GM19438 (cell line): ENCODE measurements at regions not wholly inside any gene's neighbourhood (a gene's known extent, or its start where the extent isn't known, plus 50 kb on each side); places are given as distances from the start of the nearest gene placed in this dataset.
"Not testable (repeated sequence)": the region's sequence is repeated elsewhere in the genome, so short reads cannot be mapped to it uniquely, and the experiment has no call there.

ENCODE experiments used
- ATAC-seq: cut with Tn5 transposase; IDR thresholded peaks from one replicate; pipeline ENCODE4 v1.9.1; 2021; ENCODE audit warnings: low read depth; ENCODE audit not compliant: unreplicated experiment

- ATAC-seq: not testable (repeated sequence)
Measured at GRCh38 chr1:190943722-190944121, 466.1 kb upstream of the BRINP3 start.

- ATAC-seq: no peak
Measured at GRCh38 chr1:190949939-190950338, 472.3 kb upstream of the BRINP3 start.

- no peak for ATAC-seq
Measured at GRCh38 chr1:190957565-190957964, 479.9 kb upstream of the BRINP3 start.

GRCh38 chr1:190963321-190963720, 485.7 kb upstream of the BRINP3 start:
- no peak for ATAC-seq

GRCh38 chr1:190975827-190976226, 498.2 kb upstream of the BRINP3 start:
- no peak for ATAC-seq

GRCh38 chr1:191002768-191003167, 525.1 kb upstream of the BRINP3 start:
- ATAC-seq: no peak

- no peak for ATAC-seq
Measured at GRCh38 chr1:191016765-191017164, 539.1 kb upstream of the BRINP3 start.

- no peak for ATAC-seq
Measured at GRCh38 chr1:191022856-191023255, 545.2 kb upstream of the BRINP3 start.

GRCh38 chr1:191025896-191026642, 548.4 kb upstream of the BRINP3 start:
- no peak for ATAC-seq

- no peak for ATAC-seq
Measured at GRCh38 chr1:191026828-191027227, 549.2 kb upstream of the BRINP3 start.

- ATAC-seq: no peak
Measured at GRCh38 chr1:191034132-191034531, 556.5 kb upstream of the BRINP3 start.

- ATAC-seq: no peak
Measured at GRCh38 chr1:191043066-191043465, 565.4 kb upstream of the BRINP3 start.

GRCh38 chr1:191049781-191050180, 572.1 kb upstream of the BRINP3 start:
- no peak for ATAC-seq

GRCh38 chr1:191052888-191053287, 575.2 kb upstream of the BRINP3 start:
- ATAC-seq: no peak

- ATAC-seq: no peak
Measured at GRCh38 chr1:191065346-191065745, 587.7 kb upstream of the BRINP3 start.

GRCh38 chr1:191065771-191066170, 588.1 kb upstream of the BRINP3 start:
- ATAC-seq: no peak

- no peak for ATAC-seq
Measured at GRCh38 chr1:191074881-191075280, 597.2 kb upstream of the BRINP3 start.

- ATAC-seq: not testable (repeated sequence)
Measured at GRCh38 chr1:191083090-191083489, 605.4 kb upstream of the BRINP3 start.

GRCh38 chr1:191085121-191085520, 607.5 kb upstream of the BRINP3 start:
- no peak for ATAC-seq

- ATAC-seq: no peak
Measured at GRCh38 chr1:191086910-191087309, 609.2 kb upstream of the BRINP3 start.

- ATAC-seq: no peak
Measured at GRCh38 chr1:191096405-191096804, 618.7 kb upstream of the BRINP3 start.

- no peak for ATAC-seq
Measured at GRCh38 chr1:191099696-191100095, 622.0 kb upstream of the BRINP3 start.

- ATAC-seq: no peak
Measured at GRCh38 chr1:191101960-191102359, 624.3 kb upstream of the BRINP3 start.
